Activated CD4-positive, CD25-positive, alpha-beta regulatory T cell treated with anti-CD3 and anti-CD28 coated beads, Interleukin-2, amount 50 U/mL, for 72 hours (primary cell): ENCODE measurements at regions not wholly inside any gene's neighbourhood (a gene's known extent, or its start where the extent isn't known, plus 50 kb on each side); places are given as distances from the start of the nearest gene placed in this dataset.

Experiments
- DNase-seq: peaks from one replicate; pipeline ENCODE4 v3.0.0; 2021

- DNase-seq: no peak
Measured at GRCh38 chr14:106850913-106851825, 1324.8 kb downstream of the TMEM121 start.

GRCh38 chr14:106872611-106873446 is 1346.4 kb downstream of the TMEM121 start:
- peak; percentile 84 for DNase-seq

- DNase-seq: no peak
Measured at GRCh38 chr14:106874350-106874749, 1348.0 kb downstream of the TMEM121 start.

GRCh38 chr14:106875503-106875902 is 1349.1 kb downstream of the TMEM121 start:
- no peak for DNase-seq

- no peak for DNase-seq
Measured at GRCh38 chr14:106876711-106877110, 1350.3 kb downstream of the TMEM121 start.

GRCh38 chr14:106877517-106877916 is 1351.1 kb downstream of the TMEM121 start:
- DNase-seq: no peak

GRCh38 chr14:106879241-106879640 is 1352.9 kb downstream of the TMEM121 start:
- peak; percentile 46 for DNase-seq

GRCh38 chr14:106883218-106883692 is 1356.9 kb downstream of the TMEM121 start:
- peak; percentile 59 for DNase-seq
